ENCODE measurements at regions not wholly inside any gene's neighbourhood (a gene's known extent, or its start where the extent isn't known, plus 50 kb on each side); places are given as distances from the start of the nearest gene placed in this dataset.

DNA sequence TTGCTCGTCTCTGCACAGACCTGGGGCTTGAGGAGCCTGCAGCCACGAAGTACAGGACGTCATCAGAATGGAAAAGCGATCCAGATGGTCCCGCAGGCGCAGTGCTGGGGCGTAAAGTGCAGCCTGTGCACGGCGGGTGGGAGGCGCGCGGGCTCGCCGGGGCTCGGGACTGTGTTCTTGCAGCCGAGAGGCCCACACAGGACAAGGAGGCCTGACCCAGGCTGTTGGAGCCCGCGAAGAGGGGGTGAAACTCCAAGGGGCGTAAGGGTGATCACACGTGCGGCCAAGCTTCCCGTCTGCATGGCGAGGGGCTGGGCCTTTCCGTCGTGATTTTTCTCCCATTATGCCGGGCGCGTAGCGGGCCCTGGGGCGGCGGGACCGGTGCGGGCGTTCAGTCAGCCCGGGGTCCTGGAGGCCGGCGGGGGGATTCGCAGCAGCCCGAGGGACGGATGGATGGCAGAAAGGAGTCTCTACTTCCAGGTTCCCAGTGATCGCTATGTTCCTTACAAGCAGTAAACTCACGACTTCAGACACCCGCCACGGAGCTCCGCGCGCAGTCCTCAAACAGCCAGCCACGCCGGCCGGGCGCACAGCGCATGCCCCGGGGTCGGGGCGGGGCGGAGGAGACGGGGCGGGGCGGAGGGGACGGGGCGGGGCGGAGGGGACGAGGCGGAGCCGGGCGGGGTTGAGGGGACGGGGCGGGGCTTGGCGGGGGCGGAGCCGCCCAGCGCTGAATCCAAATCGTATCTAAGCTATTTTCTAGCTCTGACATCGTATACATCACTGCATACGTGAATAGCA is 141.0 kb upstream of the KCNJ18 start (continued):
- TF ChIP-seq KLF12 (CRISPR knock-in tag; IDR thresholded peaks at IDR 0.05; ENCODE audit: borderline replicate concordance) (peak; percentile 61; the same call in 1 of the 2 replicates), ATF1 (CRISPR knock-in tag; IDR thresholded peaks at IDR 0.05) (no peak), MTF2 (CRISPR knock-in tag; IDR thresholded peaks at IDR 0.05; ENCODE audit: borderline replicate concordance) (0 out of 2 replicates have a peak, but pooled peaks have one; percentile 63), FOXA3 (CRISPR knock-in tag; IDR thresholded peaks at IDR 0.05) (0 out of 2 replicates have a peak, but pooled peaks have one; percentile 19), ZIK1 (CRISPR knock-in tag; IDR thresholded peaks at IDR 0.05; ENCODE audit: borderline replicate concordance, low read depth) (0 out of 2 replicates have a peak, but pooled peaks have one; percentile 44), PHF21A (CRISPR knock-in tag; IDR thresholded peaks at IDR 0.05) (peak; percentile 53; the same call in 1 of the 2 replicates), ZNF83 (CRISPR knock-in tag; IDR thresholded peaks at IDR 0.05; ENCODE audit: borderline replicate concordance) (0 out of 2 replicates have a peak, but pooled peaks have one; percentile 43), ZNF337 (CRISPR knock-in tag; IDR thresholded peaks at IDR 0.05; ENCODE audit: borderline replicate concordance, low read depth) (peak; percentile 69; the same call in 1 of the 2 replicates), HOXD1 (CRISPR knock-in tag; IDR thresholded peaks at IDR 0.05) (0 out of 2 replicates have a peak, but pooled peaks have one; percentile 20), TAF15 (IDR thresholded peaks at IDR 0.05; ENCODE audit: low read depth, low read length, poor library complexity, severe bottlenecking) (no peak), ZFX (CRISPR knock-in tag; IDR thresholded peaks at IDR 0.05; ENCODE audit: low read depth) (peak; percentile 95), THAP11 (CRISPR knock-in tag; IDR thresholded peaks at IDR 0.05) (peak; percentile 44; the same call in 1 of the 2 replicates), ZNF501 (CRISPR knock-in tag; IDR thresholded peaks at IDR 0.05) (peak; percentile 87), NPAS2 (CRISPR knock-in tag; IDR thresholded peaks at IDR 0.05; ENCODE audit: borderline replicate concordance) (no peak)
- TF ChIP-seq, protein P1, sequence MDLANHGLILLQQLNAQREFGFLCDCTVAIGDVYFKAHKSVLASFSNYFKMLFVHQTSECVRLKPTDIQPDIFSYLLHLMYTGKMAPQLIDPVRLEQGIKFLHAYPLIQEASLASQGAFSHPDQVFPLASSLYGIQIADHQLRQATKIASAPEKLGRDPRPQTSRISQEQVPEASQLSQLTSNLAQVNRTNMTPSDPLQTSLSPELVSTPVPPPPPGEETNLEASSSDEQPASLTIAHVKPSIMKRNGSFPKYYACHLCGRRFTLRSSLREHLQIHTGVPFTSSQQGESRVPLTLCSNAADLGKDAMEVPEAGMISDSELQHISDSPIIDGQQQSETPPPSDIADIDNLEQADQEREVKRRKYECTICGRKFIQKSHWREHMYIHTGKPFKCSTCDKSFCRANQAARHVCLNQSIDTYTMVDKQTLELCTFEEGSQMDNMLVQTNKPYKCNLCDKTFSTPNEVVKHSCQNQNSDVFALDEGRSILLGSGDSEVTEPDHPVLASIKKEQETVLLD (CRISPR knock-in tag; IDR thresholded peaks at IDR 0.05; ENCODE audit: low read depth): no peak
- TF ChIP-seq, protein P2, sequence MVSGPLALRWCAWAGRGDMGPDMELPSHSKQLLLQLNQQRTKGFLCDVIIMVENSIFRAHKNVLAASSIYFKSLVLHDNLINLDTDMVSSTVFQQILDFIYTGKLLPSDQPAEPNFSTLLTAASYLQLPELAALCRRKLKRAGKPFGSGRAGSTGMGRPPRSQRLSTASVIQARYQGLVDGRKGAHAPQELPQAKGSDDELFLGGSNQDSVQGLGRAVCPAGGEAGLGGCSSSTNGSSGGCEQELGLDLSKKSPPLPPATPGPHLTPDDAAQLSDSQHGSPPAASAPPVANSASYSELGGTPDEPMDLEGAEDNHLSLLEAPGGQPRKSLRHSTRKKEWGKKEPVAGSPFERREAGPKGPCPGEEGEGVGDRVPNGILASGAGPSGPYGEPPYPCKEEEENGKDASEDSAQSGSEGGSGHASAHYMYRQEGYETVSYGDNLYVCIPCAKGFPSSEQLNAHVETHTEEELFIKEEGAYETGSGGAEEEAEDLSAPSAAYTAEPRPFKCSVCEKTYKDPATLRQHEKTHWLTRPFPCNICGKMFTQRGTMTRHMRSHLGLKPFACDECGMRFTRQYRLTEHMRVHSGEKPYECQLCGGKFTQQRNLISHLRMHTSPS (CRISPR knock-in tag; IDR thresholded peaks at IDR 0.05; ENCODE audit: low read depth): 0 out of 2 replicates have a peak, but pooled peaks have one; percentile 24
- TF ChIP-seq, protein P3, sequence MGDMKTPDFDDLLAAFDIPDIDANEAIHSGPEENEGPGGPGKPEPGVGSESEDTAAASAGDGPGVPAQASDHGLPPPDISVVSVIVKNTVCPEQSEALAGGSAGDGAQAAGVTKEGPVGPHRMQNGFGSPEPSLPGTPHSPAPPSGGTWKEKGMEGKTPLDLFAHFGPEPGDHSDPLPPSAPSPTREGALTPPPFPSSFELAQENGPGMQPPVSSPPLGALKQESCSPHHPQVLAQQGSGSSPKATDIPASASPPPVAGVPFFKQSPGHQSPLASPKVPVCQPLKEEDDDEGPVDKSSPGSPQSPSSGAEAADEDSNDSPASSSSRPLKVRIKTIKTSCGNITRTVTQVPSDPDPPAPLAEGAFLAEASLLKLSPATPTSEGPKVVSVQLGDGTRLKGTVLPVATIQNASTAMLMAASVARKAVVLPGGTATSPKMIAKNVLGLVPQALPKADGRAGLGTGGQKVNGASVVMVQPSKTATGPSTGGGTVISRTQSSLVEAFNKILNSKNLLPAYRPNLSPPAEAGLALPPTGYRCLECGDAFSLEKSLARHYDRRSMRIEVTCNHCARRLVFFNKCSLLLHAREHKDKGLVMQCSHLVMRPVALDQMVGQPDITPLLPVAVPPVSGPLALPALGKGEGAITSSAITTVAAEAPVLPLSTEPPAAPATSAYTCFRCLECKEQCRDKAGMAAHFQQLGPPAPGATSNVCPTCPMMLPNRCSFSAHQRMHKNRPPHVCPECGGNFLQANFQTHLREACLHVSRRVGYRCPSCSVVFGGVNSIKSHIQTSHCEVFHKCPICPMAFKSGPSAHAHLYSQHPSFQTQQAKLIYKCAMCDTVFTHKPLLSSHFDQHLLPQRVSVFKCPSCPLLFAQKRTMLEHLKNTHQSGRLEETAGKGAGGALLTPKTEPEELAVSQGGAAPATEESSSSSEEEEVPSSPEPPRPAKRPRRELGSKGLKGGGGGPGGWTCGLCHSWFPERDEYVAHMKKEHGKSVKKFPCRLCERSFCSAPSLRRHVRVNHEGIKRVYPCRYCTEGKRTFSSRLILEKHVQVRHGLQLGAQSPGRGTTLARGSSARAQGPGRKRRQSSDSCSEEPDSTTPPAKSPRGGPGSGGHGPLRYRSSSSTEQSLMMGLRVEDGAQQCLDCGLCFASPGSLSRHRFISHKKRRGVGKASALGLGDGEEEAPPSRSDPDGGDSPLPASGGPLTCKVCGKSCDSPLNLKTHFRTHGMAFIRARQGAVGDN (CRISPR knock-in tag; IDR thresholded peaks at IDR 0.05): peak; percentile 86
- TF ChIP-seq, protein P4, sequence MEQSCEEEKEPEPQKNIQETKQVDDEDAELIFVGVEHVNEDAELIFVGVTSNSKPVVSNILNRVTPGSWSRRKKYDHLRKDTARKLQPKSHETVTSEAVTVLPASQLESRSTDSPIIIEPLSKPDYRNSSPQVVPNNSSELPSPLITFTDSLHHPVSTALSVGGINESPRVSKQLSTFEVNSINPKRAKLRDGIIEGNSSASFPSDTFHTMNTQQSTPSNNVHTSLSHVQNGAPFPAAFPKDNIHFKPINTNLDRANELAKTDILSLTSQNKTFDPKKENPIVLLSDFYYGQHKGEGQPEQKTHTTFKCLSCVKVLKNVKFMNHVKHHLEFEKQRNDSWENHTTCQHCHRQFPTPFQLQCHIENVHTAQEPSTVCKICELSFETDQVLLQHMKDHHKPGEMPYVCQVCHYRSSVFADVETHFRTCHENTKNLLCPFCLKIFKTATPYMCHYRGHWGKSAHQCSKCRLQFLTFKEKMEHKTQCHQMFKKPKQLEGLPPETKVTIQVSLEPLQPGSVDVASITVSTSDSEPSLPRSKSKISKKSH (CRISPR knock-in tag; IDR thresholded peaks at IDR 0.05; ENCODE audit: borderline replicate concordance): peak; percentile 56; the same call in 1 of the 2 replicates

Data from HepG2 (cell line).